ENCODE measurements at regions not wholly inside any gene's neighbourhood (a gene's known extent, or its start where the extent isn't known, plus 50 kb on each side); places are given as distances from the start of the nearest gene placed in this dataset.
"Not testable (repeated sequence)": the region's sequence is repeated elsewhere in the genome, so short reads cannot be mapped to it uniquely, and the experiment has no call there.

- no peaks in the 10 kb centered on the region for H3K4me1 Mint-ChIP-seq
- H3K36me3 Mint-ChIP-seq: no peaks in the 10 kb centered on the region
- H3K27ac Mint-ChIP-seq: no peak overlapping the region
- H3K4me3 Mint-ChIP-seq: no peak overlapping the region
- DNase-seq (ENCODE audit: low spot score in 2 of 2) (no peak), ATAC-seq (no peak)
- peaks cover 3% of the 10 kb centered on the region for H3K9me3 Mint-ChIP-seq
Measured at GRCh38 chr12:71276541-71276940, 118.7 kb upstream of the TSPAN8 start.

GRCh38 chr12:71270794-71271193 lies 113.0 kb upstream of the TSPAN8 start:
- not testable (repeated sequence) for H3K9me3 Mint-ChIP-seq; H3K36me3 Mint-ChIP-seq; DNase-seq (ENCODE audit: low spot score in 2 of 2); H3K4me3 Mint-ChIP-seq; H3K4me1 Mint-ChIP-seq; ATAC-seq; H3K27ac Mint-ChIP-seq

- DNase-seq (ENCODE audit: low spot score in 2 of 2) (no peak), ATAC-seq (no peak)
- no peak overlapping the region for H3K27ac Mint-ChIP-seq
- H3K36me3 Mint-ChIP-seq: no peaks in the 10 kb centered on the region
- no peaks in the 10 kb centered on the region for H3K4me1 Mint-ChIP-seq
- H3K4me3 Mint-ChIP-seq: no peak overlapping the region
- peaks cover 3% of the 10 kb centered on the region for H3K9me3 Mint-ChIP-seq
Measured at GRCh38 chr12:71270057-71270456, 112.3 kb upstream of the TSPAN8 start.

GRCh38 chr12:71269281-71269598 lies 111.4 kb upstream of the TSPAN8 start:
- no peak overlapping the region for H3K27ac Mint-ChIP-seq

GRCh38 chr12:71268598-71269280 lies 110.9 kb upstream of the TSPAN8 start:
- DNase-seq (ENCODE audit: low spot score in 2 of 2): no peak
- H3K4me1 Mint-ChIP-seq: no peaks in the 10 kb centered on the region
- no peak overlapping the region for H3K4me3 Mint-ChIP-seq
- no peak for ATAC-seq
- H3K9me3 Mint-ChIP-seq: peaks cover 3% of the 10 kb centered on the region
- no peak overlapping the region for H3K27ac Mint-ChIP-seq
- H3K36me3 Mint-ChIP-seq: no peaks in the 10 kb centered on the region

More at GRCh38 chr12:71269281-71269598, 111.4 kb upstream of the TSPAN8 start:
- Mint-ChIP-seq H3K4me3 (no peak overlapping the region), H3K9me3 (peaks cover 3% of the 10 kb centered on the region), H3K4me1 (no peaks in the 10 kb centered on the region), H3K36me3 (no peaks in the 10 kb centered on the region)
- DNase-seq (ENCODE audit: low spot score in 2 of 2) (no peak), ATAC-seq (no peak)

- no peaks in the 10 kb centered on the region for H3K36me3 Mint-ChIP-seq
- no peak overlapping the region for H3K4me3 Mint-ChIP-seq
- no peak overlapping the region for H3K27ac Mint-ChIP-seq
- no peak for DNase-seq (ENCODE audit: low spot score in 2 of 2)
- peaks cover 6% of the 10 kb centered on the region for H3K9me3 Mint-ChIP-seq
- H3K4me1 Mint-ChIP-seq: no peaks in the 10 kb centered on the region
- no peak for ATAC-seq
Measured at GRCh38 chr12:71266606-71267005, 108.8 kb upstream of the TSPAN8 start.

- not testable (repeated sequence) for H3K36me3 Mint-ChIP-seq; ATAC-seq; DNase-seq (ENCODE audit: low spot score in 2 of 2); H3K4me3 Mint-ChIP-seq; H3K4me1 Mint-ChIP-seq; H3K27ac Mint-ChIP-seq; H3K9me3 Mint-ChIP-seq
Measured at GRCh38 chr12:71265731-71266130, 107.9 kb upstream of the TSPAN8 start.

GRCh38 chr12:71262466-71262865 lies 104.7 kb upstream of the TSPAN8 start:
- Mint-ChIP-seq H3K27ac (no peak overlapping the region), H3K4me3 (no peak overlapping the region), H3K36me3 (no peaks in the 10 kb centered on the region), H3K4me1 (no peaks in the 10 kb centered on the region), H3K9me3 (peaks cover 6% of the 10 kb centered on the region)
- DNase-seq (ENCODE audit: low spot score in 2 of 2) (no peak), ATAC-seq (no peak)

- H3K4me3 Mint-ChIP-seq: no peak overlapping the region
- peaks cover 17% of the 10 kb centered on the region for H3K9me3 Mint-ChIP-seq
- no peak for DNase-seq (ENCODE audit: low spot score in 2 of 2)
- no peaks in the 10 kb centered on the region for H3K4me1 Mint-ChIP-seq
- no peak overlapping the region for H3K27ac Mint-ChIP-seq
- ATAC-seq: no peak
- no peaks in the 10 kb centered on the region for H3K36me3 Mint-ChIP-seq
Measured at GRCh38 chr12:71252473-71252872, 94.7 kb upstream of the TSPAN8 start.

- Mint-ChIP-seq H3K4me1 (no peaks in the 10 kb centered on the region), H3K9me3 (peaks cover 17% of the 10 kb centered on the region)
Measured at GRCh38 chr12:71250166-71250565, 92.4 kb upstream of the TSPAN8 start.

GRCh38 chr12:71243370-71243769 lies 85.6 kb upstream of the TSPAN8 start:
- Mint-ChIP-seq H3K4me3 (no peak overlapping the region), H3K9me3 (no peaks in the 10 kb centered on the region)
- DNase-seq (ENCODE audit: low spot score in 2 of 2): no peak

More at GRCh38 chr12:71250166-71250565, 92.4 kb upstream of the TSPAN8 start:
- Mint-ChIP-seq H3K4me3 (no peak overlapping the region), H3K27ac (no peak overlapping the region), H3K36me3 (no peaks in the 10 kb centered on the region)
- no peak for DNase-seq (ENCODE audit: low spot score in 2 of 2)
- ATAC-seq: no peak

GRCh38 chr12:71242511-71242910 lies 84.7 kb upstream of the TSPAN8 start:
- Mint-ChIP-seq H3K9me3 (no peaks in the 10 kb centered on the region), H3K4me1 (no peaks in the 10 kb centered on the region), H3K27ac (no peak overlapping the region), H3K4me3 (no peak overlapping the region), H3K36me3 (no peaks in the 10 kb centered on the region)
- DNase-seq (ENCODE audit: low spot score in 2 of 2): no peak
- no peak for ATAC-seq

More at GRCh38 chr12:71243370-71243769, 85.6 kb upstream of the TSPAN8 start:
- Mint-ChIP-seq H3K27ac (no peak overlapping the region), H3K36me3 (no peaks in the 10 kb centered on the region), H3K4me1 (no peaks in the 10 kb centered on the region)
- no peak for ATAC-seq

GRCh38 chr12:71240946-71241345 lies 83.1 kb upstream of the TSPAN8 start:
- Mint-ChIP-seq H3K4me1 (no peaks in the 10 kb centered on the region), H3K36me3 (no peaks in the 10 kb centered on the region), H3K9me3 (peaks cover 3% of the 10 kb centered on the region), H3K27ac (no peak overlapping the region), H3K4me3 (no peak overlapping the region)
- DNase-seq (ENCODE audit: low spot score in 2 of 2): no peak
- no peak for ATAC-seq

- no peak overlapping the region for H3K4me3 Mint-ChIP-seq
Measured at GRCh38 chr12:71239731-71240130, 81.9 kb upstream of the TSPAN8 start.

GRCh38 chr12:71237128-71237527 lies 79.3 kb upstream of the TSPAN8 start:
- no peak overlapping the region for H3K27ac Mint-ChIP-seq
- no peak overlapping the region for H3K4me3 Mint-ChIP-seq
- ATAC-seq (no peak), DNase-seq (ENCODE audit: low spot score in 2 of 2) (no peak)
- peaks cover 7% of the 10 kb centered on the region for H3K9me3 Mint-ChIP-seq
- no peaks in the 10 kb centered on the region for H3K36me3 Mint-ChIP-seq
- no peaks in the 10 kb centered on the region for H3K4me1 Mint-ChIP-seq

More at GRCh38 chr12:71239731-71240130, 81.9 kb upstream of the TSPAN8 start:
- DNase-seq (ENCODE audit: low spot score in 2 of 2) (no peak), ATAC-seq (no peak)
- Mint-ChIP-seq H3K9me3 (peaks cover 3% of the 10 kb centered on the region), H3K36me3 (no peaks in the 10 kb centered on the region), H3K27ac (no peak overlapping the region), H3K4me1 (no peaks in the 10 kb centered on the region)

GRCh38 chr12:71236133-71236660 lies 78.4 kb upstream of the TSPAN8 start:
- Mint-ChIP-seq H3K9me3 (peaks cover 12% of the 10 kb centered on the region), H3K4me1 (no peaks in the 10 kb centered on the region), H3K4me3 (no peak overlapping the region), H3K27ac (no peak overlapping the region), H3K36me3 (no peaks in the 10 kb centered on the region)
- DNase-seq (ENCODE audit: low spot score in 2 of 2) (no peak), ATAC-seq (no peak)

Data from stimulated activated effector memory CD8-positive, alpha-beta T cell treated with anti-CD3 and anti-CD28 coated beads, Interleukin-12 subunit alpha, Interleukin-12 subunit beta, amount 100 ng/mL, for 72 hours (primary cell).